ENCODE measurements at regions not wholly inside any gene's neighbourhood (a gene's known extent, or its start where the extent isn't known, plus 50 kb on each side); places are given as distances from the start of the nearest gene placed in this dataset.

DNA sequence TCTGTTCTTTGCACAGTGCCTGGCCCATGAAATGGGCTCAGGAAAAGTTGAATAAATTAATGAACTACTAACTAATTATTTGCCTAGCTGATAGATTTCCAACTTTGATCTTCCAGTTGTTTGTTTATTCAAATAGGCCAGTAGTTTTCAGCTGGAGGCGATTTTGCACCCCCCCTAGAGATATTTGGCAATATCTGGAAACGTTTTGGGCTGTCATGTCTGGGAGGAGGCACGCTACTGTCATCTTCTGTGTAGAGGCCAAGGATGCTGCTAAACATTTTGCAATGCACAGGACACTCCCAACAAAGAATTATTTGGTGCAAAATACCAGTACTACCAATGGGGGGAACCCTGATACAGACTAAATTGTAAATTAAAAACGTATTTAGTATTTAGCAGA, 81.9 kb downstream of the VCX2 start:
- TF ChIP-seq, protein P1, sequence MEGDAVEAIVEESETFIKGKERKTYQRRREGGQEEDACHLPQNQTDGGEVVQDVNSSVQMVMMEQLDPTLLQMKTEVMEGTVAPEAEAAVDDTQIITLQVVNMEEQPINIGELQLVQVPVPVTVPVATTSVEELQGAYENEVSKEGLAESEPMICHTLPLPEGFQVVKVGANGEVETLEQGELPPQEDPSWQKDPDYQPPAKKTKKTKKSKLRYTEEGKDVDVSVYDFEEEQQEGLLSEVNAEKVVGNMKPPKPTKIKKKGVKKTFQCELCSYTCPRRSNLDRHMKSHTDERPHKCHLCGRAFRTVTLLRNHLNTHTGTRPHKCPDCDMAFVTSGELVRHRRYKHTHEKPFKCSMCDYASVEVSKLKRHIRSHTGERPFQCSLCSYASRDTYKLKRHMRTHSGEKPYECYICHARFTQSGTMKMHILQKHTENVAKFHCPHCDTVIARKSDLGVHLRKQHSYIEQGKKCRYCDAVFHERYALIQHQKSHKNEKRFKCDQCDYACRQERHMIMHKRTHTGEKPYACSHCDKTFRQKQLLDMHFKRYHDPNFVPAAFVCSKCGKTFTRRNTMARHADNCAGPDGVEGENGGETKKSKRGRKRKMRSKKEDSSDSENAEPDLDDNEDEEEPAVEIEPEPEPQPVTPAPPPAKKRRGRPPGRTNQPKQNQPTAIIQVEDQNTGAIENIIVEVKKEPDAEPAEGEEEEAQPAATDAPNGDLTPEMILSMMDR (IDR thresholded peaks at IDR 0.05; ENCODE audit: low read depth, low read length, poor library complexity, severe bottlenecking): no peak
- TF ChIP-seq EZH2phosphoT487 (IDR thresholded peaks at IDR 0.05; ENCODE audit: borderline replicate concordance, low read length): no peak
